Globus pallidus (tissue), 1 donor: ENCODE measurements at regions not wholly inside any gene's neighbourhood (a gene's known extent, or its start where the extent isn't known, plus 50 kb on each side); places are given as distances from the start of the nearest gene placed in this dataset.

ENCODE experiments used
- DNase-seq: peaks from one replicate; pipeline ENCODE4 v3.0.0-alpha.2; 2015; ENCODE audit warnings: low spot score

GRCh38 chrX:9148615-9149399, 114.9 kb upstream of the FAM9B start:
- DNase-seq: no peak

- DNase-seq: no peak
Observed at GRCh38 chrX:9149501-9150245, 115.7 kb upstream of the FAM9B start.

- DNase-seq: no peak
Observed at GRCh38 chrX:9151772-9152307, 117.9 kb upstream of the FAM9B start.

GRCh38 chrX:9153300-9153699, 119.4 kb upstream of the FAM9B start:
- no peak for DNase-seq

- no peak for DNase-seq
Observed at GRCh38 chrX:9158611-9159010, 124.7 kb upstream of the FAM9B start.

GRCh38 chrX:9160698-9161329, 126.9 kb upstream of the FAM9B start:
- DNase-seq: no peak

GRCh38 chrX:9162698-9163097, 128.8 kb upstream of the FAM9B start:
- no peak for DNase-seq

- no peak for DNase-seq
Observed at GRCh38 chrX:9163214-9163709, 129.3 kb upstream of the FAM9B start.

- no peak for DNase-seq
Observed at GRCh38 chrX:9164086-9164485, 130.2 kb upstream of the FAM9B start.

GRCh38 chrX:9164533-9165426, 130.9 kb upstream of the FAM9B start:
- DNase-seq: no peak

- DNase-seq: no peak
Observed at GRCh38 chrX:9166584-9166944, 132.6 kb upstream of the FAM9B start.

- DNase-seq: no peak
Observed at GRCh38 chrX:9171841-9172463, 138.0 kb upstream of the FAM9B start.

- no peak for DNase-seq
Observed at GRCh38 chrX:9172464-9172850, 138.5 kb upstream of the FAM9B start.

GRCh38 chrX:9180623-9181022, 146.7 kb upstream of the FAM9B start:
- DNase-seq: no peak

GRCh38 chrX:9182041-9182440, 148.1 kb upstream of the FAM9B start:
- DNase-seq: no peak

- no peak for DNase-seq
Observed at GRCh38 chrX:9183481-9183880, 149.6 kb upstream of the FAM9B start.

GRCh38 chrX:9184211-9184610, 150.3 kb upstream of the FAM9B start:
- no peak for DNase-seq

GRCh38 chrX:9188117-9188516, 154.2 kb upstream of the FAM9B start:
- no peak for DNase-seq

- no peak for DNase-seq
Observed at GRCh38 chrX:9189286-9189685, 155.4 kb upstream of the FAM9B start.

GRCh38 chrX:9191392-9191791, 157.5 kb upstream of the FAM9B start:
- DNase-seq: no peak

- no peak for DNase-seq
Observed at GRCh38 chrX:9195199-9195880, 161.4 kb upstream of the FAM9B start.
